Spleen (tissue), 11 donors: ENCODE measurements at regions not wholly inside any gene's neighbourhood (a gene's known extent, or its start where the extent isn't known, plus 50 kb on each side); places are given as distances from the start of the nearest gene placed in this dataset.

Experiments used
- DNase-seq: peaks from one replicate; pipeline ENCODE4 v3.0.0-alpha.2; 2020
- H3K27ac ChIP-seq, 8 donors: fragments of 200-600 bp; sonication (generic) in 7 of 8; 1 replicate in 4 of 8; 2 replicates in 4 of 8; pipeline versions ENCODE4 v1.5.0 to v1.8.0; 2016 to 2021; ENCODE audit warnings: inconsistent platforms in 4 of 8, mild to moderate bottlenecking in 4 of 8, moderate library complexity in 1 of 8
- H3K27me3 ChIP-seq, 7 donors: fragments of 200-600 bp; sonication (generic) in 6 of 7; replicated peaks in 1 of 7; 1 replicate in 4 of 7; 2 replicates in 3 of 7; pipeline versions ENCODE4 v1.5.0 to v1.8.0; 2016 to 2021; ENCODE audit warnings: inconsistent platforms in 3 of 7, mild to moderate bottlenecking in 1 of 7
- H3K36me3 ChIP-seq, 6 donors: fragments of 200-600 bp; sonication (generic) in 5 of 6; 1 replicate in 4 of 6; 2 replicates in 2 of 6; pipeline versions ENCODE4 v1.5.0 to v1.8.0; 2016 to 2021; ENCODE audit warnings: inconsistent platforms in 2 of 6
- H3K4me1 ChIP-seq, 6 donors: fragments of 200-600 bp; sonication (generic) in 5 of 6; 1 replicate in 3 of 6; 2 replicates in 3 of 6; pipeline versions ENCODE4 v1.5.0 to v1.8.0; 2016 to 2021; ENCODE audit warnings: inconsistent platforms in 3 of 6
- H3K4me3 ChIP-seq, 8 donors: fragments of 200-600 bp; sonication (generic) in 7 of 8; 1 replicate in 4 of 8; 2 replicates in 4 of 8; pipeline versions ENCODE4 v1.5.0 to v1.8.0; 2016 to 2021; ENCODE audit warnings: inconsistent platforms in 4 of 8, mild to moderate bottlenecking in 4 of 8, moderate library complexity in 2 of 8
- H3K9me3 ChIP-seq, 8 donors: fragments of 200-600 bp; sonication (generic) in 7 of 8; 1 replicate in 4 of 8; 2 replicates in 4 of 8; pipeline versions ENCODE4 v1.5.0 to v1.8.0; 2016 to 2021; ENCODE audit warnings: inconsistent platforms in 4 of 8
- POLR2A ChIP-seq, 3 donors: fragments of 450-650 bp; IDR thresholded peaks; one replicate each; pipeline ENCODE4 v1.5.1; 2017; ENCODE audit warnings: antibody characterized with exemption in 3 of 3, mild to moderate bottlenecking in 1 of 3
- POLR2AphosphoS5 ChIP-seq, 3 donors: sonication (generic); formaldehyde crosslinking; IDR thresholded peaks; one replicate each; pipeline ENCODE4 v1.5.1; 2017; ENCODE audit warnings: antibody characterized with exemption in 3 of 3
- WGBS, 5 donors: extraction: QIAGEN DNeasy Blood & Tissue Kit in 3 of 5; methylation state at CpG; one replicate each; pipeline versions ENCODE4 v1.1.5 to v1.1.7; 2013 to 2018; 5-methylcytosine and 5-hydroxymethylcytosine counted together
- intact Hi-C: fragments of 100-400 bp; cut with DNase I; formaldehyde crosslinking; loops from one replicate; pipeline ENCODE4 v1.15.0; 2023; ENCODE audit warnings: low total_unique reads
- TF ChIP-seq, protein P1 (sequence below), 11 experiments: fragments of 200-600 bp in 7 of 11; fragments of 450-650 bp in 4 of 11; sonication (generic) in 4 of 11; IDR thresholded peaks in 8 of 11; conservative IDR thresholded peaks in 3 of 11; 1 replicate in 7 of 11; 2 replicates in 4 of 11; pipeline versions ENCODE4 v1.4.0 to v1.8.0; 2016 to 2021; ENCODE audit warnings: antibody characterized with exemption in 11 of 11, inconsistent platforms in 4 of 11, mild to moderate bottlenecking in 1 of 11
- donor health status: healthy with polysubstance abuse.
- donor health status: DM: no; HTN: no; CAD: no; lungs with moderate emphysema.
- donor health status: DM: no; HTN: no; CAD: no.
- donor health status: Bipolar disorder and iron deficiency.
- donor health status: healthy.
- donor health status: DM: no; HTN: no; CAD: no.
- donor health status: DM: yes; HTN: yes; CAD: no.

DNA sequence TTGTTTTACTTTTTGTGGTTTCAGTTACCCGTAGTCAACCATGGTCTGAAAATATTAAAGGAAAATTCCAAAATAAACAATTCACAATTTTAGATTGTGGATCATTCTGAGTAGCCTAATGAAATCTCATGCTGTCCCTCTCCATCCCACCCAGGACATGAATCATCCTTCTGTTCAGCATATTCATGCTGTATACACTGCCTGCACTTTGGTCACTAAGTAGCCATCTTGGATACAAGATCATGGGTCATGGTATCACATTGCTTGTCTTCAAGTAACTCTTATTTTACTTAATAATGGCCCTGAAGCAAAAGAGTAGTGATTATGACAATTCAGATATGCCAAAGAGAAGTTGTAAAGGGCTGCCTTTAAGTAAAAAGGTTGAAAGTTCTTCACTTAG, 536.5 kb upstream of the ACO1 start:
- no peaks in the 10 kb centered on the region for H3K36me3 ChIP-seq
- H3K4me3 ChIP-seq, result no peak overlapping the region
- no peaks in the 10 kb centered on the region for H3K27me3 ChIP-seq
- H3K4me1 ChIP-seq, result no peaks in the 10 kb centered on the region
- H3K27ac ChIP-seq, result no peak overlapping the region
- no peak for DNase-seq
- TF ChIP-seq POLR2AphosphoS5 (IDR thresholded peaks at IDR 0.05), result no peak
- no peak for TF ChIP-seq POLR2A (IDR thresholded peaks at IDR 0.05)
- TF ChIP-seq, protein P1, sequence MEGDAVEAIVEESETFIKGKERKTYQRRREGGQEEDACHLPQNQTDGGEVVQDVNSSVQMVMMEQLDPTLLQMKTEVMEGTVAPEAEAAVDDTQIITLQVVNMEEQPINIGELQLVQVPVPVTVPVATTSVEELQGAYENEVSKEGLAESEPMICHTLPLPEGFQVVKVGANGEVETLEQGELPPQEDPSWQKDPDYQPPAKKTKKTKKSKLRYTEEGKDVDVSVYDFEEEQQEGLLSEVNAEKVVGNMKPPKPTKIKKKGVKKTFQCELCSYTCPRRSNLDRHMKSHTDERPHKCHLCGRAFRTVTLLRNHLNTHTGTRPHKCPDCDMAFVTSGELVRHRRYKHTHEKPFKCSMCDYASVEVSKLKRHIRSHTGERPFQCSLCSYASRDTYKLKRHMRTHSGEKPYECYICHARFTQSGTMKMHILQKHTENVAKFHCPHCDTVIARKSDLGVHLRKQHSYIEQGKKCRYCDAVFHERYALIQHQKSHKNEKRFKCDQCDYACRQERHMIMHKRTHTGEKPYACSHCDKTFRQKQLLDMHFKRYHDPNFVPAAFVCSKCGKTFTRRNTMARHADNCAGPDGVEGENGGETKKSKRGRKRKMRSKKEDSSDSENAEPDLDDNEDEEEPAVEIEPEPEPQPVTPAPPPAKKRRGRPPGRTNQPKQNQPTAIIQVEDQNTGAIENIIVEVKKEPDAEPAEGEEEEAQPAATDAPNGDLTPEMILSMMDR (IDR thresholded peaks at IDR 0.05 in 8 of 11, conservative IDR thresholded peaks at IDR 0.05 in 3 of 11), result no peak
- 88 to 100% (median 94%) methylated on average over 1 of the region's 1 CpG for WGBS, 5 donors
- intact Hi-C loops, result no loop called here
- H3K9me3 ChIP-seq, result no peaks in the 10 kb centered on the region

- Histone ChIP-seq H3K36me3 (no peaks in the 10 kb centered on the region), H3K4me3 (no peak overlapping the region), H3K9me3 (no peaks in the 10 kb centered on the region), H3K27me3 (no peaks in the 10 kb centered on the region), H3K27ac (no peak overlapping the region), H3K4me1 (no peaks in the 10 kb centered on the region)
- 79 to 85% (median 82%) methylated on average over 19 of the region's 19 CpGs for WGBS, 5 donors
- intact Hi-C loops, result no loop called here
- TF ChIP-seq POLR2AphosphoS5 (IDR thresholded peaks at IDR 0.05) (no peak), POLR2A (IDR thresholded peaks at IDR 0.05) (no peak)
- TF ChIP-seq, protein P1 (IDR thresholded peaks at IDR 0.05 in 8 of 11, conservative IDR thresholded peaks at IDR 0.05 in 3 of 11), result no peak
- DNase-seq, result no peak
Measured at GRCh38 chr9:31848505-31849285, 535.7 kb upstream of the ACO1 start.

DNA sequence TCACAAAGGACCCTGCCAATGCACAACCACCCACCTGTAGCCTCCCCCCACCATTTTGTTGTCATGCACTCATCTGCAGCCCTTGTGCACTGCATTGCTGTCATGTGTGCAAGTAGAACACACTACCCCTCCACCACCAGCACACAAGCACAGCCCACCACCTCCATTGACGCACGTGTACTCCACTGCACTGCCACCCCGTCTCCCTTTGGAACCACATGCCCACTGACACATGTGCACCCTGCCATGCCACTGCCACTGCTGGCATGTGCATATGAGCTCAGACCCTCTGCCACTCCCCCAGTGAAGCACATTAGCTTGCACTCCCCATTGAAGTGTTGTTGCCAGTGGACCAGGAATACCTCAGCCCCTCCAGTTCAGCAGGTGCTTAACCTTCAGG, 530.3 kb upstream of the ACO1 start:
- Histone ChIP-seq H3K36me3 (no peaks in the 10 kb centered on the region), H3K27ac (no peak overlapping the region), H3K27me3 (no peaks in the 10 kb centered on the region), H3K4me3 (no peak overlapping the region), H3K4me1 (no peaks in the 10 kb centered on the region), H3K9me3 (peaks cover 0 to 16% (median 8%) of the 10 kb centered on the region in 8 donors)
- TF ChIP-seq, protein P1 (IDR thresholded peaks at IDR 0.05 in 8 of 11, conservative IDR thresholded peaks at IDR 0.05 in 3 of 11), result no peak
- no peak for TF ChIP-seq POLR2AphosphoS5 (IDR thresholded peaks at IDR 0.05)
- no peak for TF ChIP-seq POLR2A (IDR thresholded peaks at IDR 0.05)
- DNase-seq, result peak; percentile 32
- WGBS, 5 donors, result 85 to 100% (median 94%) methylated on average over 3 of the region's 3 CpGs
- intact Hi-C loops, result no loop called here

- WGBS, 5 donors, result 89 to 98% (median 93%) methylated on average over 5 of the region's 5 CpGs
- intact Hi-C loops, result no loop called here
Measured at GRCh38 chr9:31868830-31869229, 515.6 kb upstream of the ACO1 start.

More at GRCh38 chr9:31868830-31869229, 515.6 kb upstream of the ACO1 start:
- TF ChIP-seq, protein P1 (IDR thresholded peaks at IDR 0.05 in 8 of 11, conservative IDR thresholded peaks at IDR 0.05 in 3 of 11), result no peak
- TF ChIP-seq POLR2A (IDR thresholded peaks at IDR 0.05) (no peak), POLR2AphosphoS5 (IDR thresholded peaks at IDR 0.05) (no peak)
- Histone ChIP-seq H3K4me1 (no peaks in the 10 kb centered on the region), H3K27me3 (no peaks in the 10 kb centered on the region), H3K36me3 (no peaks in the 10 kb centered on the region), H3K9me3 (peaks cover 0 to 31% (median 10%) of the 10 kb centered on the region in 8 donors), H3K4me3 (no peak overlapping the region), H3K27ac (no peak overlapping the region)
- peak; percentile 54 for DNase-seq
